ENCODE measurements at regions not wholly inside any gene's neighbourhood (a gene's known extent, or its start where the extent isn't known, plus 50 kb on each side); places are given as distances from the start of the nearest gene placed in this dataset.

DNA sequence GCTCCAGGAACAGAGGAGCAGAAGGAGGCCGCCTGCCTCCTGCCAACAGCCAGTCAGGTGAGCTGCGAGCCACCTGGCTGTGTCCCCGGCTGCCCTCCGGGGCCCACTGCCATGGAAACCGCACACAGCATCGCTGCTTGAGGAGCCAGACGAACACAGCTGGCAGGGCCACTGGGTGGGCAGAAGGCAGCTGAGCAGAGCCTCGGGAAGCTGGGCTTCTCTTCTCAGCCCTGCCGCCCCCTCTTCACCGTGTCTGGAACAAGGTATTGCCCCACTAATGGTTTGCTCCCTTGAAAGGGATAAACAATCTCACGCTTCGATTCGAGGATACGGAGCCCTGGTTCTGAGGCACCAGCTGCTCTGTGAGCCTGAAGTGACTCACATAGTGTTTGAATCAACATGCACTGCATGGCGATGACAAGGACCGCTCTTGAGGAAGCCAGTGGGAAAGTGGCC, 63.7 kb upstream of the RUFY1 start:
- H3K4me3 ChIP-seq (ENCODE audit: low read length), result no peak overlapping the region
- DNase-seq (ENCODE audit: low read depth), result no peak
- TF ChIP-seq, protein P1, sequence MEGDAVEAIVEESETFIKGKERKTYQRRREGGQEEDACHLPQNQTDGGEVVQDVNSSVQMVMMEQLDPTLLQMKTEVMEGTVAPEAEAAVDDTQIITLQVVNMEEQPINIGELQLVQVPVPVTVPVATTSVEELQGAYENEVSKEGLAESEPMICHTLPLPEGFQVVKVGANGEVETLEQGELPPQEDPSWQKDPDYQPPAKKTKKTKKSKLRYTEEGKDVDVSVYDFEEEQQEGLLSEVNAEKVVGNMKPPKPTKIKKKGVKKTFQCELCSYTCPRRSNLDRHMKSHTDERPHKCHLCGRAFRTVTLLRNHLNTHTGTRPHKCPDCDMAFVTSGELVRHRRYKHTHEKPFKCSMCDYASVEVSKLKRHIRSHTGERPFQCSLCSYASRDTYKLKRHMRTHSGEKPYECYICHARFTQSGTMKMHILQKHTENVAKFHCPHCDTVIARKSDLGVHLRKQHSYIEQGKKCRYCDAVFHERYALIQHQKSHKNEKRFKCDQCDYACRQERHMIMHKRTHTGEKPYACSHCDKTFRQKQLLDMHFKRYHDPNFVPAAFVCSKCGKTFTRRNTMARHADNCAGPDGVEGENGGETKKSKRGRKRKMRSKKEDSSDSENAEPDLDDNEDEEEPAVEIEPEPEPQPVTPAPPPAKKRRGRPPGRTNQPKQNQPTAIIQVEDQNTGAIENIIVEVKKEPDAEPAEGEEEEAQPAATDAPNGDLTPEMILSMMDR (conservative IDR thresholded peaks at IDR 0.05; ENCODE audit: low read depth, low read length), result no peak

DNA sequence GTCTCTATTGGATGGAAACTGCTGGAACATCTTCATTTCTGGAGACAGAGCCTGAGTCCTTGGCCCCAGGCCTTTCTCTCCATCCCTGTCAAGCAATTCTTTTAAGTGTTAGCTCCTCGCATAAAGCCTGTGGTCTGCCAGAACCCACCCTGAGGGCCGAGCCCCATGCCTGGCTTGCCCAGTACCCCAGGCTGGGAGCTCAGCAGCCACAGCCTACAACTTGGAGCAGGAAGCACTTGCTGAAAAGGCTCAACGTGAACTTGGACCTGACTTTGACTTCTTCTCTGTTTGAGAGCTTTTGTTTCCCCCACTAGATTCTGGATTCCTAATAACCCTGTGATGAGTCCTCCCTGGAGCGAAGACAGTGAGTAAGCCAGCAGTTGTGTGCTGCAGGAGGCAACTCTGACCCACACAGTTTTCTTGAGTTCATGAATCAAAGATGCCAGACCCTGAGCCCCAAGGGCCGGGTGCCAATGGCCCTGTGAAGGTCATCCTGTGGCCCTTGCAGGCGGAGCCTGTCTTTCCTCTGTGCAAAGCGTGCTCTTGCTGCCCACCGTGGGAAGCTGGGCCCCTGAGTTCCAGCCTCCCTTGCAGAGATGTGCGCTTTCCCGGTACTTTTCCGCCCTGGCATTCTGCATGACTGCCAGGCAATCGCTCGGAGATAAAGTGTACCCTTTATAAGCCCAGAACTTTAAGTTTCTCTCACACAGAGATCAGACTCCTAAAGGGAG, 64.3 kb upstream of the RUFY1 start:
- no peak for DNase-seq (ENCODE audit: low read depth)
- no peak overlapping the region for H3K4me3 ChIP-seq (ENCODE audit: low read length)
- TF ChIP-seq, protein P1 (conservative IDR thresholded peaks at IDR 0.05; ENCODE audit: low read depth, low read length), result no peak

DNA sequence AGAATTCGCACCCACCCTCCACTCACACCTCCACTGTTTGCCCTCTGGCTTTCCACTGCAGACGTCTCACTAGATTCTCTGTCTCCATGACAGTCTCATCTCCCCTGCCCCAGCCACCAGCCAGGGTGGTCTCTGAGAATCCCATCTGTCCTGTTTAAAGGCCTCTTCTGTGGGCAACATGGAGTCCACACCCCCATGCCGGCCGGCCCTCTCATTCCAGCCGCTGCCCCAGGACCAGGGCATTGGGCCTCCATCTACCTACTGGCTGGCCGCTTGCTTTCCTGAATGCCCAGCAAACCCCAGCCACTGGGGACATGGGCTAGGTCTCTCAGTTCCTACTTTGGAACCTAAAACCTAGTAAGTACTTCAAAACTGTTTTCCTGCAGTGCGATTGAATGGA, 65.6 kb upstream of the RUFY1 start:
- DNase-seq (ENCODE audit: low read depth), result no peak
- H3K4me3 ChIP-seq (ENCODE audit: low read length), result no peak overlapping the region
- TF ChIP-seq, protein P1 (conservative IDR thresholded peaks at IDR 0.05; ENCODE audit: low read depth, low read length), result no peak

DNA sequence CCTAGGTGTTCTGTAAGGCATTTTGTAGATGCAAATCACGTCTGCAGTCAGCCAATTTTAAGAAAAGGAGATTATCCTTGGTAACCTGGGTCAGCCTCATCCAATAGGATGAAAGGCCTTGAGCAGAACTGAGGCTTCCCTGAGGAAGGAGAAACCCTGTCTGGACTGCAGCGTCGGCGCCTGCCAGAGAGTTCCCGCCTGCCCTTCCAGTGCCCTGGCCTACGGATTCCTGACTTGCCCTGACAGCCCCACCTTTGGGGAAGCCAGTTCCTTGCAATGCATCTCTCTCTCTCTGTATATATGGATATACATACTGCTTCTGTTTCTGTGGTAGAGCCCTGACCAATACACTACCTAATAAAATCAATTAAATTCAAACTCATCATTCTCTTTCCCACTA, 66.2 kb upstream of the RUFY1 start:
- H3K4me3 ChIP-seq (ENCODE audit: low read length), result no peak overlapping the region
- no peak for DNase-seq (ENCODE audit: low read depth)
- TF ChIP-seq, protein P1 (conservative IDR thresholded peaks at IDR 0.05; ENCODE audit: low read depth, low read length), result no peak

DNA sequence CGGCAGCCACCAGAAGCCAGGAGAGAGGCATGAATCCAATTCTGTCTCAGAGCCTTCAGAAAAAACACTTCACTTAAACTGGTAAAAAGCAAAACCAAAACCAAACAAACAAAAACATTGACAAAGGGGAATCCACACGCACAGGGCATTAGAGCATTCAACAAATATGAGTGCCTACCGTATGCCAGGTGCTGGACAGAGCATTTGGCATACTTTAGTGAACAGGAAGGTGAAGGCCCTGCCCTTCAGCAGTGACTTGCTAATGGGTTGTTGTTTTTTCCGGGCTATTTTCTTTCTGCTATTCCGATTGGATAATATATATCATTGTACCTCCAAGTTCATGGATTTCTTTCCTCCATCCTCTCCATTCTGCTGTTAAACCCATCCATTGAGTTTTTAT, 71.7 kb upstream of the RUFY1 start:
- DNase-seq (ENCODE audit: low read depth), result no peak
- H3K4me3 ChIP-seq (ENCODE audit: low read length), result no peak overlapping the region
- TF ChIP-seq, protein P1 (conservative IDR thresholded peaks at IDR 0.05; ENCODE audit: low read depth, low read length), result no peak

DNA sequence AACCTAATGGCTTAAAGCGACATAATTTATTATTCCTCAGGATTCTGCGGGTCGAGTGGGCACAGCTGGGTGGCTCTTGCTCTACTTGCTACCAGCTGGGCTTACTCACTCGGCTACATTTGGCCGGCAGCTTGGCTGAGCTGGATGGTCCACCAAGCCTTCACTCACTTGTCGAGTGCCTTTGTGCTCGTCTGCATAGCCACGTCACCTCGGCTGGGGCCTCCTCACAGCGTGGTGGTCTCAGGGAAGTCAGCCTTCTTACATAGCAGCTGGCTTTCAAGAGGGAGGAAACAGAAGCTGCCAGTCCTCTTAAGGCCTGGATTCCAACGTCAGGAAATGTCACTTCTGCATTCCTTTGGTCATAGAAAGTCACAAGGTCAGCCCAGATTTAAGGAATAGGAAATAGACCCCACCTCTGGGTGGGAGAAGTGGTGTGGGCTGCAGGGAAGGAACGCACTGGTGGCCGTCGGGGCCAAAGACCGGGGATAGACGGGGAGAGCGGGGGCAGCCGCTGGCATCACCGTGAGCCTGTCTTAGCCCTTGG, 75.1 kb upstream of the RUFY1 start:
- no peak for DNase-seq (ENCODE audit: low read depth)
- H3K4me3 ChIP-seq (ENCODE audit: low read length), result no peak overlapping the region
- TF ChIP-seq, protein P1 (conservative IDR thresholded peaks at IDR 0.05; ENCODE audit: low read depth, low read length), result no peak

DNA sequence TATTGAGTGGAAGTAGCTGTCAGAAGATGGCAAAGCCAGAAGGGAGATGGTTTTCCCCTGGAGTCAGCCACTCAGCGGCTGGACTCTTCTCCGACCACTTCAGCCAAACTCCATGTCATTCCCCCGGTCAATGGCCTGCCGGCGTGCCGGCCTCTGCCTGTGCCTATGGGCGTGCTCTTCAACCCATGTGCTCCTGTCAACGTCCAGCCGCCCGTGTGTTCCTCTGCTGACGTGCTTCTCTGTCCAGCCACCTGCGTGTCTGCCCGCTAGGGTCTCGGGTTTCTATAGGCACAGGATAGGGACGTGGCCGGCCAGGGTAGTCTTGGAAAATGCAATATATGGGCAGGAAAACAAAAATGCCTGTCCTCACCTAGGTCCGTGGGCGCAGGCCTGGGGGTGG, 77.7 kb upstream of the RUFY1 start:
- TF ChIP-seq, protein P1 (conservative IDR thresholded peaks at IDR 0.05; ENCODE audit: low read depth, low read length), result no peak
- DNase-seq (ENCODE audit: low read depth), result no peak
- no peak overlapping the region for H3K4me3 ChIP-seq (ENCODE audit: low read length)

Measured in retinal pigment epithelial cell (primary cell).